CD14-positive monocyte (primary cell): ENCODE measurements at regions not wholly inside any gene's neighbourhood (a gene's known extent, or its start where the extent isn't known, plus 50 kb on each side); places are given as distances from the start of the nearest gene placed in this dataset.

Experiments
- DNase-seq, 3 donors: peaks; one replicate each; pipeline ENCODE4 v3.0.0-alpha.2; 2011 to 2022
- H2AFZ ChIP-seq: 2 replicates; pipeline ENCODE4 v1.6.0; 2012; ENCODE audit warnings: mild to moderate bottlenecking, low read depth, low read length, inconsistent platforms; ENCODE audit not compliant: insufficient read depth, poor library complexity, severe bottlenecking
- H3K27ac ChIP-seq, 2 donors: 1 replicate in 1 of 2; 2 replicates in 1 of 2; pipeline ENCODE4 v1.5.1; 2012 to 2013; ENCODE audit warnings: low read length in 2 of 2, control low read depth in 1 of 2, inconsistent platforms in 1 of 2, low read depth in 1 of 2, mild to moderate bottlenecking in 1 of 2
- H3K27me3 ChIP-seq, 2 donors: one replicate each; pipeline versions ENCODE4 v1.6.0 to v1.6.1; 2011 to 2013; ENCODE audit warnings: low read length in 2 of 2; ENCODE audit not compliant: control insufficient read depth in 2 of 2, insufficient read depth in 2 of 2
- H3K36me3 ChIP-seq, 2 donors: replicated peaks in 1 of 2; 1 replicate in 1 of 2; 2 replicates in 1 of 2; pipeline versions ENCODE4 v1.5.1 to v1.6.1; 2012 to 2013; ENCODE audit warnings: low read length in 2 of 2, control low read depth in 1 of 2, inconsistent platforms in 1 of 2, mild to moderate bottlenecking in 1 of 2; ENCODE audit not compliant: insufficient read depth in 2 of 2, control insufficient read depth in 1 of 2
- H3K4me1 ChIP-seq, 2 donors: 1 replicate in 1 of 2; 2 replicates in 1 of 2; pipeline versions ENCODE4 v1.5.1 to v1.6.1; 2012 to 2013; ENCODE audit warnings: low read length in 2 of 2, control low read depth in 1 of 2, inconsistent platforms in 1 of 2, mild to moderate bottlenecking in 1 of 2, moderate library complexity in 1 of 2; ENCODE audit not compliant: insufficient read depth in 2 of 2, control insufficient read depth in 1 of 2
- H3K4me2 ChIP-seq: replicated peaks from 2 replicates; pipeline ENCODE3; 2012; ENCODE audit warnings: low read length, moderate library complexity, mild to moderate bottlenecking; ENCODE audit not compliant: poor library complexity, severe bottlenecking; ENCODE audit errors: extremely low read depth
- H3K4me3 ChIP-seq, 3 experiments: fragments of 200-600 bp in 1 of 3; sonication (generic) in 1 of 3; replicated peaks in 1 of 3; 1 replicate in 2 of 3; 2 replicates in 1 of 3; pipeline ENCODE4 v1.5.1; 2011 to 2013; ENCODE audit warnings: low read length in 3 of 3, mild to moderate bottlenecking in 3 of 3, control low read depth in 2 of 3, low read depth in 2 of 3, inconsistent platforms in 1 of 3, moderate library complexity in 1 of 3
- H3K79me2 ChIP-seq: 2 replicates; pipeline ENCODE4 v1.6.0; 2012; ENCODE audit warnings: mild to moderate bottlenecking, control low read depth, inconsistent platforms, low read length, moderate library complexity; ENCODE audit not compliant: insufficient read depth
- H3K9ac ChIP-seq: 2 replicates; pipeline ENCODE4 v1.6.0; 2017; ENCODE audit warnings: low read length, mild to moderate bottlenecking; ENCODE audit not compliant: insufficient read depth, poor library complexity, severe bottlenecking
- H3K9me3 ChIP-seq, 2 donors: replicated peaks in 1 of 2; 1 replicate in 1 of 2; 2 replicates in 1 of 2; pipeline versions ENCODE4 v1.5.1 to v1.6.1; 2012 to 2013; ENCODE audit warnings: low read length in 2 of 2, control low read depth in 1 of 2; ENCODE audit not compliant: control insufficient read depth in 1 of 2, insufficient read depth in 1 of 2
- H4K20me1 ChIP-seq: 2 replicates; pipeline ENCODE4 v1.6.0; 2012; ENCODE audit warnings: mild to moderate bottlenecking, low read length, control low read depth, moderate library complexity; ENCODE audit not compliant: insufficient read depth
- H3K27ac Mint-ChIP-seq, 7 donors: one replicate each; pipeline ENCODE4 v1.8.0; 2020; ENCODE audit warnings: mild to moderate bottlenecking in 7 of 7, mixed read lengths in 7 of 7, moderate library complexity in 6 of 7, inconsistent platforms in 2 of 7
- H3K27me3 Mint-ChIP-seq, 3 donors: one replicate each; pipeline ENCODE4 v1.8.0; 2021 to 2022; ENCODE audit warnings: low read depth in 3 of 3, mild to moderate bottlenecking in 3 of 3, mixed read lengths in 3 of 3, moderate library complexity in 3 of 3, inconsistent platforms in 1 of 3
- H3K36me3 Mint-ChIP-seq, 2 donors: one replicate each; pipeline ENCODE4 v1.8.0; 2020; ENCODE audit warnings: mixed read lengths in 2 of 2, inconsistent platforms in 1 of 2, mild to moderate bottlenecking in 1 of 2
- H3K4me1 Mint-ChIP-seq: one replicate; pipeline ENCODE4 v1.8.0; 2020; ENCODE audit warnings: mild to moderate bottlenecking, mixed read lengths
- H3K4me3 Mint-ChIP-seq, 2 donors: one replicate each; pipeline ENCODE4 v1.8.0; 2020; ENCODE audit warnings: mild to moderate bottlenecking in 2 of 2, mixed read lengths in 2 of 2, moderate library complexity in 1 of 2
- H3K9me3 Mint-ChIP-seq, 7 donors: one replicate each; pipeline ENCODE4 v1.8.0; 2020 to 2022; ENCODE audit warnings: mixed read lengths in 7 of 7, mild to moderate bottlenecking in 6 of 7, moderate library complexity in 6 of 7, inconsistent platforms in 2 of 7
- CTCF ChIP-seq: fragments of 200-600 bp; IDR thresholded peaks from one replicate; pipeline ENCODE4 v1.8.0; 2022; ENCODE audit warnings: antibody characterized with exemption, mild to moderate bottlenecking
- WGBS: methylation state at CpG from one replicate; pipeline ENCODE4 v1.1.5; 2013; ENCODE audit warnings: missing lambda C conversion rate; ENCODE audit not compliant: insufficient coverage; 5-methylcytosine and 5-hydroxymethylcytosine counted together
- intact Hi-C, 2 donors: fragments of 100-400 bp; cut with micrococcal nuclease; formaldehyde crosslinking; loops; one replicate each; pipeline versions ENCODE4 v1.15.0 to v1.15.1; 2023

- Mint-ChIP-seq H3K36me3 (no peaks in the 10 kb centered on the region), H3K27me3 (peaks cover 2 to 6% (median 4%) of the 10 kb centered on the region in 3 donors), H3K9me3 (peaks cover 8 to 33% (median 26%) of the 10 kb centered on the region in 7 donors), H3K27ac (no peak overlapping the region), H3K4me3 (no peak overlapping the region), H3K4me1 (no peaks in the 10 kb centered on the region)
- Histone ChIP-seq H3K79me2 (no peaks in the 10 kb centered on the region), H3K4me2 (no peak overlapping the region), H3K27me3 (no peaks in the 10 kb centered on the region), H3K4me3 (no peak overlapping the region), H3K4me1 (no peaks in the 10 kb centered on the region), H2AFZ (no peak overlapping the region), H3K9ac (no peak overlapping the region), H3K27ac (no peak overlapping the region), H4K20me1 (no peaks in the 10 kb centered on the region), H3K36me3 (no peaks in the 10 kb centered on the region), H3K9me3 (peaks cover 16 to 30% of the 10 kb centered on the region in 2 donors)
- DNase-seq: no peak
- intact Hi-C loops: no loop called here
- TF ChIP-seq CTCF: no peak
Measured at GRCh38 chr6:137650720-137651119, 156.5 kb upstream of the OLIG3 start.

GRCh38 chr6:137651178-137651577 lies 157.0 kb upstream of the OLIG3 start:
- no peak overlapping the region for H2AFZ ChIP-seq
- 64% methylated on average over 4 of the region's 4 CpGs for WGBS
- H3K9ac ChIP-seq: no peak overlapping the region
- no peaks in the 10 kb centered on the region for H3K79me2 ChIP-seq
- peaks cover 18 to 35% of the 10 kb centered on the region in 2 donors for H3K9me3 ChIP-seq
- H3K27me3 ChIP-seq: no peaks in the 10 kb centered on the region
- Mint-ChIP-seq H3K4me3 (no peak overlapping the region), H3K27ac (no peak overlapping the region), H3K4me1 (no peaks in the 10 kb centered on the region), H3K9me3 (peaks cover 9 to 38% (median 28%) of the 10 kb centered on the region in 7 donors), H3K27me3 (peaks cover 2 to 6% (median 3%) of the 10 kb centered on the region in 3 donors), H3K36me3 (no peaks in the 10 kb centered on the region)
- H3K4me1 ChIP-seq: no peaks in the 10 kb centered on the region
- intact Hi-C loops: no loop called here
- no peaks in the 10 kb centered on the region for H3K36me3 ChIP-seq
- H3K4me3 ChIP-seq: no peak overlapping the region
- no peak overlapping the region for H3K27ac ChIP-seq
- no peaks in the 10 kb centered on the region for H4K20me1 ChIP-seq
- no peak for DNase-seq
- TF ChIP-seq CTCF: no peak
- H3K4me2 ChIP-seq: no peak overlapping the region
